ENCODE measurements at regions not wholly inside any gene's neighbourhood (a gene's known extent, or its start where the extent isn't known, plus 50 kb on each side); places are given as distances from the start of the nearest gene placed in this dataset.

GRCh38 chr21:38992737-38993136, 187.0 kb downstream of the ETS2 start:
- no peak for ATAC-seq
- no peaks in the 10 kb centered on the region for H3K36me3 ChIP-seq (ENCODE audit: control insufficient read depth, insufficient read depth, low read length)
- TF ChIP-seq TCF7L2 (IDR thresholded peaks at IDR 0.05; ENCODE audit: low read depth, low read length) = no peak
- TF ChIP-seq, protein P1, sequence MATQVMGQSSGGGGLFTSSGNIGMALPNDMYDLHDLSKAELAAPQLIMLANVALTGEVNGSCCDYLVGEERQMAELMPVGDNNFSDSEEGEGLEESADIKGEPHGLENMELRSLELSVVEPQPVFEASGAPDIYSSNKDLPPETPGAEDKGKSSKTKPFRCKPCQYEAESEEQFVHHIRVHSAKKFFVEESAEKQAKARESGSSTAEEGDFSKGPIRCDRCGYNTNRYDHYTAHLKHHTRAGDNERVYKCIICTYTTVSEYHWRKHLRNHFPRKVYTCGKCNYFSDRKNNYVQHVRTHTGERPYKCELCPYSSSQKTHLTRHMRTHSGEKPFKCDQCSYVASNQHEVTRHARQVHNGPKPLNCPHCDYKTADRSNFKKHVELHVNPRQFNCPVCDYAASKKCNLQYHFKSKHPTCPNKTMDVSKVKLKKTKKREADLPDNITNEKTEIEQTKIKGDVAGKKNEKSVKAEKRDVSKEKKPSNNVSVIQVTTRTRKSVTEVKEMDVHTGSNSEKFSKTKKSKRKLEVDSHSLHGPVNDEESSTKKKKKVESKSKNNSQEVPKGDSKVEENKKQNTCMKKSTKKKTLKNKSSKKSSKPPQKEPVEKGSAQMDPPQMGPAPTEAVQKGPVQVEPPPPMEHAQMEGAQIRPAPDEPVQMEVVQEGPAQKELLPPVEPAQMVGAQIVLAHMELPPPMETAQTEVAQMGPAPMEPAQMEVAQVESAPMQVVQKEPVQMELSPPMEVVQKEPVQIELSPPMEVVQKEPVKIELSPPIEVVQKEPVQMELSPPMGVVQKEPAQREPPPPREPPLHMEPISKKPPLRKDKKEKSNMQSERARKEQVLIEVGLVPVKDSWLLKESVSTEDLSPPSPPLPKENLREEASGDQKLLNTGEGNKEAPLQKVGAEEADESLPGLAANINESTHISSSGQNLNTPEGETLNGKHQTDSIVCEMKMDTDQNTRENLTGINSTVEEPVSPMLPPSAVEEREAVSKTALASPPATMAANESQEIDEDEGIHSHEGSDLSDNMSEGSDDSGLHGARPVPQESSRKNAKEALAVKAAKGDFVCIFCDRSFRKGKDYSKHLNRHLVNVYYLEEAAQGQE (IDR thresholded peaks at IDR 0.05; ENCODE audit: insufficient read depth in 1 of 2, low read depth in 2 of 2, low read length in 1 of 2) = no peak
- no peak for TF ChIP-seq CTCF (IDR thresholded peaks at IDR 0.05)
- no peak for TF ChIP-seq POLR2AphosphoS5 (IDR thresholded peaks at IDR 0.05; ENCODE audit: low read depth, low read length)
- no peak for TF ChIP-seq SIN3A (IDR thresholded peaks at IDR 0.05; ENCODE audit: borderline replicate concordance, insufficient read depth, low read depth, low read length)
- no TSS peak for BruUV-seq (replicated peaks)
- no peak for DNase-seq (ENCODE audit: low read depth, low spot score)
- H3K4me1 ChIP-seq (ENCODE audit: control insufficient read depth, insufficient read depth, low read length) = no peaks in the 10 kb centered on the region
- ChIA-PET CTCF (no interaction called here), POLR2A (no interaction called here)
- H3K27me3 ChIP-seq (ENCODE audit: control insufficient read depth, insufficient read depth, low read length) = no peaks in the 10 kb centered on the region
- H3K27ac ChIP-seq (ENCODE audit: low read length) = no peak overlapping the region
- no peak overlapping the region for H3K4me3 ChIP-seq (ENCODE audit: low read depth in 2 of 2, low read length in 2 of 2)
- intact Hi-C loops (cut with micrococcal nuclease; ENCODE audit: unreplicated experiment) = no loop called here
- no peaks in the 10 kb centered on the region for H3K9me3 ChIP-seq (ENCODE audit: control insufficient read depth, insufficient read depth, low read depth, low read length)
- in situ Hi-C loops (cut with HindIII; ENCODE audit: low pct_unique_long_range_greater_than_20kb, low sequenced_read_pairs) = no loop called here

DNA sequence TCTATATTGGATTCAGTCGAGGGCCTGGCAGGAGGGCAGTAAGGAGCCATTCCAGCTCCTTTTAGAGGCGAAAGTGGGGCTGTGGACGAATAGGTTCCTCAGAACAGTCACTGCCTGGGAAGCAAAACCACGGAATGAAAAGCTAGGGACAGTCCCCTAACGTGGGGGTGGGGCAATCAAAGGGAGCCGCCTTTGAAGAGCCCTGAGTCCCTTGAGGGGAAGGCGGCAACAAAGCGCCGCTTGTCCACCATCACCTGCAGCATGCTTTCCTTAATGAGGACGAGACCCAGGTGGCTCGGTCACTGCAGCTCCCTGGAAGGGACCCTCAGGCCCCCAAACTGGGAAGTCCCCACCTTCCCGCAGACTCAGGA, 184.7 kb downstream of the ETS2 start:
- Histone ChIP-seq H3K27ac (ENCODE audit: low read length) (no peak overlapping the region), H3K9me3 (ENCODE audit: control insufficient read depth, insufficient read depth, low read depth, low read length) (no peaks in the 10 kb centered on the region), H3K4me3 (ENCODE audit: low read depth in 2 of 2, low read length in 2 of 2) (no peak overlapping the region), H3K27me3 (ENCODE audit: control insufficient read depth, insufficient read depth, low read length) (no peaks in the 10 kb centered on the region), H3K4me1 (ENCODE audit: control insufficient read depth, insufficient read depth, low read length) (no peaks in the 10 kb centered on the region), H3K36me3 (ENCODE audit: control insufficient read depth, insufficient read depth, low read length) (no peaks in the 10 kb centered on the region)
- POLR2A ChIA-PET = no interaction called here
- DNase-seq (ENCODE audit: low read depth, low spot score) (no peak), ATAC-seq (no peak)
- intact Hi-C loops (cut with micrococcal nuclease; ENCODE audit: unreplicated experiment) (no loop called here), in situ Hi-C loops (cut with HindIII; ENCODE audit: low pct_unique_long_range_greater_than_20kb, low sequenced_read_pairs) (no loop called here)
- TF ChIP-seq CTCF (IDR thresholded peaks at IDR 0.05) = no peak
- no peak for TF ChIP-seq POLR2AphosphoS5 (IDR thresholded peaks at IDR 0.05; ENCODE audit: low read depth, low read length)
- TF ChIP-seq TCF7L2 (IDR thresholded peaks at IDR 0.05; ENCODE audit: low read depth, low read length) = no peak
- CTCF ChIA-PET = no interaction called here
- no TSS peak for BruUV-seq (replicated peaks)
